A673 (cell line): ENCODE measurements at regions not wholly inside any gene's neighbourhood (a gene's known extent, or its start where the extent isn't known, plus 50 kb on each side); places are given as distances from the start of the nearest gene placed in this dataset.

ENCODE experiments used
- EZH2 ChIP-seq: fragments of 200-600 bp; sonication (generic); IDR thresholded peaks from 2 replicates; pipeline ENCODE4 v1.6.1; 2017; ENCODE audit warnings: borderline replicate concordance, low read depth, mild to moderate bottlenecking, mixed read lengths, antibody characterized with exemption, low read length; ENCODE audit not compliant: poor library complexity, severe bottlenecking
- TF ChIP-seq, protein P1 (sequence below): fragments of 300-800, 200-600 bp; sonication (generic); conservative IDR thresholded peaks from 2 replicates; pipeline ENCODE4 v1.5.1; 2017; ENCODE audit warnings: low read depth, mild to moderate bottlenecking, antibody characterized with exemption, low read length, moderate library complexity, mixed read lengths

GRCh38 chr10:118839348-118839747, 84.6 kb upstream of the CACUL1 start:
- TF ChIP-seq, protein P1, sequence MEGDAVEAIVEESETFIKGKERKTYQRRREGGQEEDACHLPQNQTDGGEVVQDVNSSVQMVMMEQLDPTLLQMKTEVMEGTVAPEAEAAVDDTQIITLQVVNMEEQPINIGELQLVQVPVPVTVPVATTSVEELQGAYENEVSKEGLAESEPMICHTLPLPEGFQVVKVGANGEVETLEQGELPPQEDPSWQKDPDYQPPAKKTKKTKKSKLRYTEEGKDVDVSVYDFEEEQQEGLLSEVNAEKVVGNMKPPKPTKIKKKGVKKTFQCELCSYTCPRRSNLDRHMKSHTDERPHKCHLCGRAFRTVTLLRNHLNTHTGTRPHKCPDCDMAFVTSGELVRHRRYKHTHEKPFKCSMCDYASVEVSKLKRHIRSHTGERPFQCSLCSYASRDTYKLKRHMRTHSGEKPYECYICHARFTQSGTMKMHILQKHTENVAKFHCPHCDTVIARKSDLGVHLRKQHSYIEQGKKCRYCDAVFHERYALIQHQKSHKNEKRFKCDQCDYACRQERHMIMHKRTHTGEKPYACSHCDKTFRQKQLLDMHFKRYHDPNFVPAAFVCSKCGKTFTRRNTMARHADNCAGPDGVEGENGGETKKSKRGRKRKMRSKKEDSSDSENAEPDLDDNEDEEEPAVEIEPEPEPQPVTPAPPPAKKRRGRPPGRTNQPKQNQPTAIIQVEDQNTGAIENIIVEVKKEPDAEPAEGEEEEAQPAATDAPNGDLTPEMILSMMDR: no peak
- no peak for TF ChIP-seq EZH2
